ENCODE measurements at regions not wholly inside any gene's neighbourhood (a gene's known extent, or its start where the extent isn't known, plus 50 kb on each side); places are given as distances from the start of the nearest gene placed in this dataset.

- Mint-ChIP-seq H3K27me3 (peaks cover under 1 to 43% (median 29%) of the 10 kb centered on the region in 3 donors), H3K36me3 (no peaks in the 10 kb centered on the region), H3K27ac (peak overlapping the region in 1 of 6 donors; percentile 21), H3K9me3 (peaks cover 0 to 18% (median 0%) of the 10 kb centered on the region in 7 donors), H3K4me3 (no peak overlapping the region), H3K4me1 (peaks cover 0 to 5% (median 3%) of the 10 kb centered on the region in 3 donors)
- no peak for DNase-seq
- ATAC-seq (ENCODE audit: low read depth in 2 of 2): no peak
Observed at GRCh38 chr11:116173506-116173905, 599.3 kb downstream of the BUD13 start.

- Mint-ChIP-seq H3K4me1 (peaks cover 0 to 5% (median 3%) of the 10 kb centered on the region in 3 donors), H3K27me3 (peaks cover 3 to 43% (median 35%) of the 10 kb centered on the region in 3 donors)
- ATAC-seq (ENCODE audit: low read depth in 2 of 2): no peak
Observed at GRCh38 chr11:116172851-116173250, 599.9 kb downstream of the BUD13 start.

GRCh38 chr11:116172156-116172555, 600.6 kb downstream of the BUD13 start:
- H3K4me1 Mint-ChIP-seq: peaks cover 0 to 5% (median 3%) of the 10 kb centered on the region in 3 donors
- no peak for DNase-seq
- no peaks in the 10 kb centered on the region for H3K36me3 Mint-ChIP-seq
- ATAC-seq (ENCODE audit: low read depth in 2 of 2): no peak
- peaks cover 3 to 43% (median 35%) of the 10 kb centered on the region in 3 donors for H3K27me3 Mint-ChIP-seq
- no peak overlapping the region for H3K4me3 Mint-ChIP-seq
- H3K27ac Mint-ChIP-seq: no peak overlapping the region
- H3K9me3 Mint-ChIP-seq: peaks cover 0 to 22% (median 0%) of the 10 kb centered on the region in 7 donors

More at GRCh38 chr11:116172851-116173250, 599.9 kb downstream of the BUD13 start:
- Mint-ChIP-seq H3K9me3 (peaks cover 0 to 22% (median 0%) of the 10 kb centered on the region in 7 donors), H3K36me3 (no peaks in the 10 kb centered on the region), H3K27ac (no peak overlapping the region), H3K4me3 (no peak overlapping the region)
- DNase-seq: no peak

- DNase-seq: no peak
- H3K4me1 Mint-ChIP-seq: peaks cover 0 to 5% (median 3%) of the 10 kb centered on the region in 3 donors
- no peak for ATAC-seq (ENCODE audit: low read depth in 2 of 2)
- H3K9me3 Mint-ChIP-seq: peaks cover 0 to 17% (median 0%) of the 10 kb centered on the region in 7 donors
- no peak overlapping the region for H3K4me3 Mint-ChIP-seq
- peaks cover 3 to 43% (median 35%) of the 10 kb centered on the region in 3 donors for H3K27me3 Mint-ChIP-seq
- H3K36me3 Mint-ChIP-seq: no peaks in the 10 kb centered on the region
- no peak overlapping the region for H3K27ac Mint-ChIP-seq
Observed at GRCh38 chr11:116171271-116172140, 601.3 kb downstream of the BUD13 start.

- Mint-ChIP-seq H3K4me3 (no peak overlapping the region), H3K9me3 (peaks cover 0 to 17% (median 0%) of the 10 kb centered on the region in 7 donors), H3K27me3 (peaks cover 5 to 38% (median 30%) of the 10 kb centered on the region in 3 donors), H3K36me3 (no peaks in the 10 kb centered on the region), H3K27ac (no peak overlapping the region), H3K4me1 (peaks cover 0 to 5% (median 3%) of the 10 kb centered on the region in 3 donors)
- DNase-seq (no peak), ATAC-seq (ENCODE audit: low read depth in 2 of 2) (no peak)
Observed at GRCh38 chr11:116170526-116171120, 602.2 kb downstream of the BUD13 start.

GRCh38 chr11:116169776-116170175, 603.0 kb downstream of the BUD13 start:
- Mint-ChIP-seq H3K9me3 (peaks cover 0 to 18% (median 1%) of the 10 kb centered on the region in 7 donors), H3K27ac (no peak overlapping the region), H3K36me3 (no peaks in the 10 kb centered on the region), H3K4me1 (peaks cover 0 to 5% (median 3%) of the 10 kb centered on the region in 3 donors), H3K4me3 (no peak overlapping the region), H3K27me3 (peaks cover 10 to 29% (median 21%) of the 10 kb centered on the region in 3 donors)
- ATAC-seq (ENCODE audit: low read depth in 2 of 2) (no peak), DNase-seq (no peak)

- peaks cover 10 to 16% (median 11%) of the 10 kb centered on the region in 3 donors for H3K27me3 Mint-ChIP-seq
- no peak overlapping the region for H3K27ac Mint-ChIP-seq
- H3K36me3 Mint-ChIP-seq: no peaks in the 10 kb centered on the region
- no peak for ATAC-seq (ENCODE audit: low read depth in 2 of 2)
- H3K9me3 Mint-ChIP-seq: peaks cover 0 to 14% (median 0%) of the 10 kb centered on the region in 7 donors
- DNase-seq: no peak
- H3K4me1 Mint-ChIP-seq: no peaks in the 10 kb centered on the region
- no peak overlapping the region for H3K4me3 Mint-ChIP-seq
Observed at GRCh38 chr11:116168459-116168787, 604.4 kb downstream of the BUD13 start.

GRCh38 chr11:116167706-116168458, 604.9 kb downstream of the BUD13 start:
- no peak for ATAC-seq (ENCODE audit: low read depth in 2 of 2)
- no peaks in the 10 kb centered on the region for H3K36me3 Mint-ChIP-seq
- H3K4me1 Mint-ChIP-seq: no peaks in the 10 kb centered on the region

GRCh38 chr11:116166573-116167465, 606.0 kb downstream of the BUD13 start:
- Mint-ChIP-seq H3K4me3 (no peak overlapping the region), H3K27ac (no peak overlapping the region), H3K36me3 (no peaks in the 10 kb centered on the region), H3K4me1 (no peaks in the 10 kb centered on the region), H3K27me3 (peaks cover 10 to 11% (median 11%) of the 10 kb centered on the region in 3 donors), H3K9me3 (peaks cover 0 to 14% (median 0%) of the 10 kb centered on the region in 7 donors)
- DNase-seq: no peak
- no peak for ATAC-seq (ENCODE audit: low read depth in 2 of 2)

More at GRCh38 chr11:116167706-116168458, 604.9 kb downstream of the BUD13 start:
- DNase-seq: no peak
- Mint-ChIP-seq H3K9me3 (peaks cover 0 to 14% (median 0%) of the 10 kb centered on the region in 7 donors), H3K27ac (no peak overlapping the region), H3K4me3 (no peak overlapping the region), H3K27me3 (peaks cover 10 to 12% (median 11%) of the 10 kb centered on the region in 3 donors)

- Mint-ChIP-seq H3K27me3 (peaks cover 11 to 19% (median 14%) of the 10 kb centered on the region in 3 donors), H3K27ac (no peak overlapping the region), H3K36me3 (no peaks in the 10 kb centered on the region), H3K4me1 (no peaks in the 10 kb centered on the region), H3K9me3 (peaks cover 0 to 12% (median 1%) of the 10 kb centered on the region in 7 donors), H3K4me3 (no peak overlapping the region)
- DNase-seq (no peak), ATAC-seq (ENCODE audit: low read depth in 2 of 2) (no peak)
Observed at GRCh38 chr11:116164843-116165242, 607.9 kb downstream of the BUD13 start.

- no peak overlapping the region for H3K27ac Mint-ChIP-seq
- no peak for DNase-seq
- peaks cover 0 to 5% (median 1%) of the 10 kb centered on the region in 7 donors for H3K9me3 Mint-ChIP-seq
- no peaks in the 10 kb centered on the region for H3K4me1 Mint-ChIP-seq
- H3K4me3 Mint-ChIP-seq: no peak overlapping the region
- H3K36me3 Mint-ChIP-seq: no peaks in the 10 kb centered on the region
- no peak for ATAC-seq (ENCODE audit: low read depth in 2 of 2)
- H3K27me3 Mint-ChIP-seq: peaks cover 8 to 16% (median 11%) of the 10 kb centered on the region in 3 donors
Observed at GRCh38 chr11:116162886-116163230, 609.9 kb downstream of the BUD13 start.

GRCh38 chr11:116162086-116162885, 610.5 kb downstream of the BUD13 start:
- peaks cover 0 to 5% (median 1%) of the 10 kb centered on the region in 7 donors for H3K9me3 Mint-ChIP-seq
- DNase-seq (no peak), ATAC-seq (ENCODE audit: low read depth in 2 of 2) (no peak)
- no peak overlapping the region for H3K27ac Mint-ChIP-seq
- H3K4me3 Mint-ChIP-seq: no peak overlapping the region
- no peaks in the 10 kb centered on the region for H3K36me3 Mint-ChIP-seq
- H3K4me1 Mint-ChIP-seq: no peaks in the 10 kb centered on the region
- peaks cover 8 to 16% (median 11%) of the 10 kb centered on the region in 3 donors for H3K27me3 Mint-ChIP-seq
